Peyer's patch (tissue), 4 donors: ENCODE measurements at regions not wholly inside any gene's neighbourhood (a gene's known extent, or its start where the extent isn't known, plus 50 kb on each side); places are given as distances from the start of the nearest gene placed in this dataset.

ENCODE experiments used
- CTCF ChIP-seq, 6 experiments: fragments of 450-650 bp in 4 of 6; fragments of 200-600 bp in 2 of 6; sonication (generic) in 1 of 6; IDR thresholded peaks; one replicate each; pipeline ENCODE4 v1.5.1; 2017 to 2019; ENCODE audit warnings: antibody characterized with exemption in 6 of 6, mild to moderate bottlenecking in 3 of 6, moderate library complexity in 1 of 6
- POLR2A ChIP-seq, 2 donors: fragments of 450-650 bp; IDR thresholded peaks; one replicate each; pipeline ENCODE4 v1.5.1; 2017; ENCODE audit warnings: antibody characterized with exemption in 2 of 2, mild to moderate bottlenecking in 2 of 2, moderate library complexity in 2 of 2

DNA sequence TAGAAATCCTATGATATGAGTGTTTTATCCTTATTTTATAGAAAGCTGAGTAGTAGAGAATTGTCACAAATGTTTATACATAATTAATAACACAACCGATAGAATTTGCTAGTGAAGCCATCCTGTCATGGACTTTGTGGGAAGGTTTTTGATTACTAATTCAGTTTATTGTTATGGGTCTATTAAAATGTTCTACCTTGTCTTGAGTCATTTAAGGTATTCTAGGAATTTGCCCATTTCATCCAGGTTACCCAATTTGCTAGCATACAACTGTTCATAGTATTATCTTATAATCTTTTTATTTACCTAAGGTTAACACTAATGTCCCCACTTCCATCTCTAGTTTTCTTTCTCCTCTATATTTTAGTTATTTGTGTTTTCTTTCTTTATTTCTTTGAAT, 553.1 kb upstream of the ATXN7L3B start:
- TF ChIP-seq CTCF (IDR thresholded peaks at IDR 0.05) (no peak), POLR2A (IDR thresholded peaks at IDR 0.05) (no peak)
